ENCODE measurements at regions not wholly inside any gene's neighbourhood (a gene's known extent, or its start where the extent isn't known, plus 50 kb on each side); places are given as distances from the start of the nearest gene placed in this dataset.
"Not testable (repeated sequence)": the region's sequence is repeated elsewhere in the genome, so short reads cannot be mapped to it uniquely, and the experiment has no call there.

DNA sequence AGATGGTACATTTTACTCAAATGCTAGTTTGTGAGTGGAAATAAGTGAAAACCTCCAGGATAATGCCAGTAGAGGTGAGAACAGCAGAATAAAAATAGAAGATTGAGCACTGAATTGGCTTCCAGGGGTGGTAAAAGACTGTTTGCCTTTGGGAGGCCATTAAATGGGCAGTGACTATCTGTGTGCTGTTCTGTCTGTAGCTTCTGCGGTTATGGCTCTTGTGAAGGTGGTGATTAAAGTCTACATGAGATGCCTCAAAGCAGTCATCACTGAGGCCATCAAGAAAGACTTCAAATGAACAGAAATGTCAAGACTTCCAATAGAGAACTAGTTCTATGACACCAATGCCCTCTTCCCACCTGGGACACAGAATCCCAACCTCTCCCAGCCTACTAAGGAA, 108.8 kb downstream of the EFHB start:
- 0 to 93% methylated on average over 1 of the region's 1 CpG for WGBS, 2 donors
- ATAC-seq (ENCODE audit: insufficient read depth, low FRiP score) = no peak
- no peaks in the 10 kb centered on the region for H3K4me1 ChIP-seq (ENCODE audit: control insufficient read depth in 5 of 5, insufficient read depth in 5 of 5, low read length in 5 of 5)
- H3K27ac ChIP-seq (ENCODE audit: low read depth in 1 of 2, low read length in 1 of 2) = no peak overlapping the region
- H3K9me3 ChIP-seq (ENCODE audit: control insufficient read depth in 4 of 4, insufficient read depth in 3 of 4, low read length in 3 of 4) = peaks cover 0 to 9% (median under 1%) of the 10 kb centered on the region in 4 donors
- no peaks in the 10 kb centered on the region for H3K36me3 ChIP-seq (ENCODE audit: control insufficient read depth in 4 of 4, insufficient read depth in 4 of 4, low read length in 4 of 4)
- H3K9ac ChIP-seq (ENCODE audit: insufficient read depth in 1 of 2, low read length in 2 of 2) = no peak overlapping the region
- no peaks in the 10 kb centered on the region for H3K27me3 ChIP-seq (ENCODE audit: control insufficient read depth in 3 of 3, insufficient read depth in 3 of 3, low read length in 2 of 3)
- H3K4me3 ChIP-seq = no peak overlapping the region
- TF ChIP-seq, protein P1, sequence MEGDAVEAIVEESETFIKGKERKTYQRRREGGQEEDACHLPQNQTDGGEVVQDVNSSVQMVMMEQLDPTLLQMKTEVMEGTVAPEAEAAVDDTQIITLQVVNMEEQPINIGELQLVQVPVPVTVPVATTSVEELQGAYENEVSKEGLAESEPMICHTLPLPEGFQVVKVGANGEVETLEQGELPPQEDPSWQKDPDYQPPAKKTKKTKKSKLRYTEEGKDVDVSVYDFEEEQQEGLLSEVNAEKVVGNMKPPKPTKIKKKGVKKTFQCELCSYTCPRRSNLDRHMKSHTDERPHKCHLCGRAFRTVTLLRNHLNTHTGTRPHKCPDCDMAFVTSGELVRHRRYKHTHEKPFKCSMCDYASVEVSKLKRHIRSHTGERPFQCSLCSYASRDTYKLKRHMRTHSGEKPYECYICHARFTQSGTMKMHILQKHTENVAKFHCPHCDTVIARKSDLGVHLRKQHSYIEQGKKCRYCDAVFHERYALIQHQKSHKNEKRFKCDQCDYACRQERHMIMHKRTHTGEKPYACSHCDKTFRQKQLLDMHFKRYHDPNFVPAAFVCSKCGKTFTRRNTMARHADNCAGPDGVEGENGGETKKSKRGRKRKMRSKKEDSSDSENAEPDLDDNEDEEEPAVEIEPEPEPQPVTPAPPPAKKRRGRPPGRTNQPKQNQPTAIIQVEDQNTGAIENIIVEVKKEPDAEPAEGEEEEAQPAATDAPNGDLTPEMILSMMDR (IDR thresholded peaks at IDR 0.05; ENCODE audit: control extremely low read depth, extremely low read depth) = no peak
- no peak for DNase-seq

DNA sequence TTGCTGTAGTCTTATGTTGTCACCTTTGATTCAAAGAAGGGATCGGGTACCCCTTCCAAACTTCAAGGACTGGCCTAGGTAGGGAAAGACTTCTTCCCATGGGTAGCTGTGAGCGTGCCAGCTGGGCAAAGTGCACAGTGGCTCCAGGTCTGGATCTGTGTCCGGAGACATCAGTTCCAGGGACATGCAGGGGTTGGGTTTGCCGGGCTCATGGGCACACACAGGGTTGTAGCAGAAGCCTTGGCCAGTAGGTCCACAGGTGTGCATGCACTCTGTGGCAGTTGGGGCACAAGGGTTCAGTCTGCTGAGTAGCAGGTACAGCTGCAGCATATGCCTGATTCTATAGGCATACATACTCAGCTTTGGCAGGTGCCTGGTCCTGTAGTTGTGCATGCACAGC, 111.2 kb downstream of the EFHB start:
- no peak overlapping the region for H3K27ac ChIP-seq (ENCODE audit: low read depth in 1 of 2, low read length in 1 of 2)
- DNase-seq (no peak), ATAC-seq (ENCODE audit: insufficient read depth, low FRiP score) (no peak)
- no peaks in the 10 kb centered on the region for H3K36me3 ChIP-seq (ENCODE audit: control insufficient read depth in 4 of 4, insufficient read depth in 4 of 4, low read length in 4 of 4)
- no peak overlapping the region for H3K4me3 ChIP-seq
- 89 to 92% methylated on average over 4 of the region's 4 CpGs for WGBS, 2 donors
- H3K27me3 ChIP-seq (ENCODE audit: control insufficient read depth in 3 of 3, insufficient read depth in 3 of 3, low read length in 2 of 3) = no peaks in the 10 kb centered on the region
- no peaks in the 10 kb centered on the region for H3K4me1 ChIP-seq (ENCODE audit: control insufficient read depth in 5 of 5, insufficient read depth in 5 of 5, low read length in 5 of 5)
- TF ChIP-seq, protein P1 (IDR thresholded peaks at IDR 0.05; ENCODE audit: control extremely low read depth, extremely low read depth) = no peak
- H3K9ac ChIP-seq (ENCODE audit: insufficient read depth in 1 of 2, low read length in 2 of 2) = no peak overlapping the region
- H3K9me3 ChIP-seq (ENCODE audit: control insufficient read depth in 4 of 4, insufficient read depth in 3 of 4, low read length in 3 of 4) = peaks cover 0 to 9% (median under 1%) of the 10 kb centered on the region in 4 donors

- no peaks in the 10 kb centered on the region for H3K4me1 ChIP-seq (ENCODE audit: control insufficient read depth in 5 of 5, insufficient read depth in 5 of 5, low read length in 5 of 5)
- H3K27ac ChIP-seq (ENCODE audit: low read depth in 1 of 2, low read length in 1 of 2) = no peak overlapping the region
- no peaks in the 10 kb centered on the region for H3K27me3 ChIP-seq (ENCODE audit: control insufficient read depth in 3 of 3, insufficient read depth in 3 of 3, low read length in 2 of 3)
- H3K9me3 ChIP-seq (ENCODE audit: control insufficient read depth in 4 of 4, insufficient read depth in 3 of 4, low read length in 3 of 4) = peaks cover 0 to 3% (median 0%) of the 10 kb centered on the region in 4 donors
- ATAC-seq (ENCODE audit: insufficient read depth, low FRiP score) = no peak
- DNase-seq = no peak
- no peak overlapping the region for H3K4me3 ChIP-seq
- TF ChIP-seq, protein P1 (IDR thresholded peaks at IDR 0.05; ENCODE audit: control extremely low read depth, extremely low read depth) = no peak
- H3K9ac ChIP-seq (ENCODE audit: insufficient read depth in 1 of 2, low read length in 2 of 2) = no peak overlapping the region
- no peaks in the 10 kb centered on the region for H3K36me3 ChIP-seq (ENCODE audit: control insufficient read depth in 4 of 4, insufficient read depth in 4 of 4, low read length in 4 of 4)
- WGBS, 2 donors = 33 to 52% methylated on average over 1 of the region's 1 CpG
Observed at GRCh38 chr3:19816631-19817030, 117.4 kb downstream of the EFHB start.

DNA sequence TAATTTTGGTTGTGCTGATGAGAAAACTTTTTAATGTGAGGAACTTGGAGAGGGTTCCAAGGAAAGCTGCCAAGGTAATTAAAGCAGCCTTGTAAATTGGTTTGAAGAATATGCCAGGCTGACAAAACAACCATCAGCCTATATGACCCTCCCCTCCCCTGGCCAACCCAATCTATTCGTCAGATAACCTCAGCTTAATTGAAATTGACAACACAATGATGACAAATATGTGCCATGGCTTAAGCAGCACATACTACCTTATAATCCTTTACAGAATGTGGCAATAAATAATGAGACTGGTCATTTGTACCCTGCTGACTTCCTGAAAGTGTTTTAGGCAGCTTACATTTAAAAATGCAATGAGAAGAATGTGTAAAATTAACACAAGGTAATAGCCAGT, 118.2 kb downstream of the EFHB start:
- Histone ChIP-seq H3K27ac (ENCODE audit: low read depth in 1 of 2, low read length in 1 of 2) (no peak overlapping the region), H3K4me3 (no peak overlapping the region), H3K9me3 (ENCODE audit: control insufficient read depth in 4 of 4, insufficient read depth in 3 of 4, low read length in 3 of 4) (peaks cover 0 to 3% (median 0%) of the 10 kb centered on the region in 4 donors), H3K36me3 (ENCODE audit: control insufficient read depth in 4 of 4, insufficient read depth in 4 of 4, low read length in 4 of 4) (no peaks in the 10 kb centered on the region), H3K4me1 (ENCODE audit: control insufficient read depth in 5 of 5, insufficient read depth in 5 of 5, low read length in 5 of 5) (no peaks in the 10 kb centered on the region), H3K27me3 (ENCODE audit: control insufficient read depth in 3 of 3, insufficient read depth in 3 of 3, low read length in 2 of 3) (no peaks in the 10 kb centered on the region), H3K9ac (ENCODE audit: insufficient read depth in 1 of 2, low read length in 2 of 2) (no peak overlapping the region)
- TF ChIP-seq, protein P1 (IDR thresholded peaks at IDR 0.05; ENCODE audit: control extremely low read depth, extremely low read depth) = no peak
- DNase-seq = no peak
- 71 to 83% methylated on average over 1 of the region's 1 CpG for WGBS, 2 donors
- no peak for ATAC-seq (ENCODE audit: insufficient read depth, low FRiP score)

- 88 to 93% methylated on average over 7 of the region's 7 CpGs for WGBS, 2 donors
- not testable (repeated sequence) for H3K27me3 ChIP-seq (ENCODE audit: control insufficient read depth in 3 of 3, insufficient read depth in 3 of 3, low read length in 2 of 3); H3K9me3 ChIP-seq (ENCODE audit: control insufficient read depth in 4 of 4, insufficient read depth in 3 of 4, low read length in 3 of 4)
Observed at GRCh38 chr3:19813743-19814142, 120.3 kb downstream of the EFHB start.

More at GRCh38 chr3:19813743-19814142, 120.3 kb downstream of the EFHB start:
- not testable (repeated sequence) for H3K9ac ChIP-seq (ENCODE audit: insufficient read depth in 1 of 2, low read length in 2 of 2); H3K4me3 ChIP-seq; DNase-seq; H3K4me1 ChIP-seq (ENCODE audit: control insufficient read depth in 5 of 5, insufficient read depth in 5 of 5, low read length in 5 of 5); ATAC-seq (ENCODE audit: insufficient read depth, low FRiP score); H3K27ac ChIP-seq (ENCODE audit: low read depth in 1 of 2, low read length in 1 of 2); H3K36me3 ChIP-seq (ENCODE audit: control insufficient read depth in 4 of 4, insufficient read depth in 4 of 4, low read length in 4 of 4)

All from lung (tissue), 11 donors.